ENCODE measurements at regions not wholly inside any gene's neighbourhood (a gene's known extent, or its start where the extent isn't known, plus 50 kb on each side); places are given as distances from the start of the nearest gene placed in this dataset.

- TF ChIP-seq CTCF (IDR thresholded peaks at IDR 0.05) (no peak), EZH2 (IDR thresholded peaks at IDR 0.05) (no peak)
These were observed 115.9 kb downstream of the HPGD start for GRCh38 chr4:174406383-174406782.
